T-helper 1 cell (primary cell): ENCODE measurements at regions not wholly inside any gene's neighbourhood (a gene's known extent, or its start where the extent isn't known, plus 50 kb on each side); places are given as distances from the start of the nearest gene placed in this dataset.
A peak's percentile ranks its signal among the peaks of the same experiment; 100 is the strongest.

Experiments used
- DNase-seq, 5 donors: peaks; one replicate each; pipeline ENCODE4 v3.0.0-alpha.2; 2012 to 2020

DNA sequence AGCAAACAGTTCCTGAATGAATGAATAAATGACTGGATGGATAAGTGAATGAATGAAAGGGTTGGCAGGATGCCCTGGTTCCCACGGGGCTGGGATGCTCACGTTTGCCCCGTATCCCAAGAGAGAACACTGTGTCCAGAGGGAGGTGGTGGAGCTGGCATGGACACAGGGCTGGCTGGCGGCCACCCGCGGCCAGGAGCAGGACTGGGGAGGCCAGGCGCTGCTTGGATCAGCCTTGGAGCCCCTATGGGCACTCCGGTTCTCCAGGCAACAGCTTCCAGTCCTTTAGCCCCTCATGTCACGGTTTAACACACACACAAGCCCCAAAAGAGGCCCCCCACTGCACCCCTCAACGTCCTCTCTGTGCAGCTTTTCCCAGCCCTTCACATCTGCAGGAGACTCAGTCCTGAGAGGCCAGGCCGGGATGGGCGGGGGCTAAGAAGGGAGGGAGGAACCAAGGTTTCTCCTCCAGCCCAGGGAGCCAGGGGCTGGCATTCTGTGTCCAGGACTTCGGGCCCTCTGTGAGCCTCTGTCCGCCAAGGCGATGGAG lies 86.0 kb upstream of the ALDH1L1 start:
- no peak for DNase-seq

DNA sequence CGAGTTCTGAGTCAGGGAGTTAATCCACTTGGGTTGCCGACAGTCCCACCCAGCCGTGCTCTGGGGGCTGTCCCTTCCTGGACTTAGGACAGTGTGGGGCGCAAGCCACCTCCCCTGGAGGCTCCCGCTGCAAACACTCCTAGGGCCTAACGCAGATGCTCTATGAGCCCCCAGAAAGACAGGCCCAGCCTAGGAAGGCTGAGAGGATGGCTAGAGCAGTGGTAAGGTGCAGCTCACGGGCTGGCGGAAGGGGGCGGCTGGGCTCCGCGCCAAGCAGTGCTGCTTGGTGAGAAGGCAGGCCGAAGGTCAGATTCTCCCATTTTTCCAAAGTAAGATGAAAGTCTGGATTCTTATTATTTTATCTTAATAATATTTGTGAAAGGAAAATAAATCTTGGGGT lies 84.6 kb upstream of the ALDH1L1 start:
- no peak for DNase-seq

DNA sequence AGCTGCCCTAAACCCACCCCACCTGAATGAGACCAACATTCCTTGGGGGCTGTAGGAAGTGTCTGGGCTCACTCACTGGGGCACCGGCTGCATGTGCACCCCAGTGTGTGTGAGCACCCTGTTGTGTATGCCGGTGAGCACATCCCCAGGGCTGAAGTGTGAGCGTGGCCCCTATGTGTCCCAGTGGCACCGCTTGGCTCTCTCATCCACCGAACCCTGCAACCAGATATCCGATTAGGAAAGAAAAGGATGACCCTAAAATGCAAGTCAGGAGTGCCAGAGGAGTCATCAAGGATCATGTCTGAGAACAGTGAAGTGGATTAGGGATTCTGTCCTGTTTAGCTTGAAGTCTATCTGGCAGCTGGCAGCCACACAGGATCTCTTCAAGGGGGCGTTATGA lies 84.0 kb upstream of the ALDH1L1 start:
- no peak for DNase-seq

DNA sequence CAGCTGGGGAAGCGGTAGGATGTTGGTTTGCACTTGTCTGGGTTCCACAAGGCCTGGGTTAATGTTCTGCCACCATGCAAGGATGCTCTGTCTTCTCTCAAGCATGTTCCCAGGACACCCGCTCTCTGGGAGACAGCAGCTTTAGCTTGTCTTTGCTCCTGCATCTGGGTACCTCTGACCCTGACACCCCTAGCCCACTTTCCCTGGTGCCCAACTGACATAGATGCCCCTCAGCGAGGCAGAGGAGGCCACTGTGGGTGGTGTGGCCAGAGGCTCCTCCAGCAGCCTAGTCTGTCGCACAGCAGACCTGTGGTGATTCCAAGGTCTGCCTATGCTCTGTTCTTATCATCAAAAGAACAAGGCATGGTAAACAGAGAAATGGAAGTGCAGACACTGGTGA lies 83.6 kb upstream of the ALDH1L1 start:
- DNase-seq = no peak

DNA sequence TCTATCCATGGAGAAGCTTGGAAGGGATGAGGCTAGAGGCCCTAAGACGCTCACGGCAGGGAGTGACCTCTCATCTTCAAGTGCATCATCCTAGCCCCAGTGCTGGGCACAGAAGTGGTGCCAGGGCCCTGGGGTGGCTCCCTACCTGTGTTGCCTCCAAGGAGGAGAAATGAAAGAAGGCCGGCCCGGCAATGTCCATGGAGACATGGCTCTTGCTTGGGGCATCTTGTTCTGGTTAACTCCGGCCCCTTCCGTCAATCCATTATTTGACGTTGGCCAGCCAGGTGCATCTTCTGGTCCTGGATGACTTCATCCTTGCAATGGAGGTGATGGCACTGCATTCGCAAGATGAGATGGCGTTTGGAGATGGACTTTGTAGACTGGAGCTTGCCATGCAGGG lies 83.2 kb upstream of the ALDH1L1 start:
- DNase-seq = no peak

DNA sequence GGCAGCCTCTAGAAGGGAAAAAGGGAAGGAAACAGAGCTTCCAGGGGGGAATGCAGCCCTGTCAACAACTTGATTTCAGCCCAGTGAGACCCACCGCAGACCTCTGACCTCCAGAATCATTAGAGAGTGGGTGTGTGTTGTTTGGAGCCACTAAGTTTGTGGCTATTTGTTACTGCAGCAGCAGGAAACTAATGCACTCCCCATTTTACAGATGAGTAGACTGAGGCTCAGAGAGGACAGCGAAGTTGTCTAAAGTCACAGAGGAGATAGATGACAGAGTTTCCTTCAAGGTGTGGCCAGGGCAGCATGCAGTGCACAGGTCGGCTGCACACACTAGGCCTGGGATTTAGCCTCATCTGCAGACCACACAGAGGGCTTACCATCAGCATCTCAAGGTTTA lies 81.8 kb upstream of the ALDH1L1 start:
- DNase-seq = no peak

DNA sequence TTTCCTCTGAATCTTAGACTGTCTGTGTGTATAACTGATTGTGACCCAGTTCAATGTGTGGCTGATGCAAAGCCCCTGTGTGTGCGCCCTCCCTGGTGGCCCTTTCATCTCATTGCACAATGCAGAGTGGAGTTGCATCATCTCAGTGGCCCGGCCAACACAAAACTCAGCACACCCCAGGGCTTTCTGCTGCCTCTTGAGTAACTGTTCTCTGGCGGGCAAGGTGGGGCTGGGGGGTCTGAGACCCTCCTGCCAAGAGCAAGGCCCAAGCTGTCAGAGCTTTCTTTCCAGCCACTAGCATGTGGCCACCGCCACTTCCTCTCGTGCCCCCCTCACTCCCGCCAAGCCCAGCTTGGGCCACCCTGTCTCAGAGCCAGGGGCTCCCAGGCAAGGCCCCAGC lies 80.7 kb upstream of the ALDH1L1 start:
- peak in 1 of 5 donors; percentile 8 for DNase-seq

DNA sequence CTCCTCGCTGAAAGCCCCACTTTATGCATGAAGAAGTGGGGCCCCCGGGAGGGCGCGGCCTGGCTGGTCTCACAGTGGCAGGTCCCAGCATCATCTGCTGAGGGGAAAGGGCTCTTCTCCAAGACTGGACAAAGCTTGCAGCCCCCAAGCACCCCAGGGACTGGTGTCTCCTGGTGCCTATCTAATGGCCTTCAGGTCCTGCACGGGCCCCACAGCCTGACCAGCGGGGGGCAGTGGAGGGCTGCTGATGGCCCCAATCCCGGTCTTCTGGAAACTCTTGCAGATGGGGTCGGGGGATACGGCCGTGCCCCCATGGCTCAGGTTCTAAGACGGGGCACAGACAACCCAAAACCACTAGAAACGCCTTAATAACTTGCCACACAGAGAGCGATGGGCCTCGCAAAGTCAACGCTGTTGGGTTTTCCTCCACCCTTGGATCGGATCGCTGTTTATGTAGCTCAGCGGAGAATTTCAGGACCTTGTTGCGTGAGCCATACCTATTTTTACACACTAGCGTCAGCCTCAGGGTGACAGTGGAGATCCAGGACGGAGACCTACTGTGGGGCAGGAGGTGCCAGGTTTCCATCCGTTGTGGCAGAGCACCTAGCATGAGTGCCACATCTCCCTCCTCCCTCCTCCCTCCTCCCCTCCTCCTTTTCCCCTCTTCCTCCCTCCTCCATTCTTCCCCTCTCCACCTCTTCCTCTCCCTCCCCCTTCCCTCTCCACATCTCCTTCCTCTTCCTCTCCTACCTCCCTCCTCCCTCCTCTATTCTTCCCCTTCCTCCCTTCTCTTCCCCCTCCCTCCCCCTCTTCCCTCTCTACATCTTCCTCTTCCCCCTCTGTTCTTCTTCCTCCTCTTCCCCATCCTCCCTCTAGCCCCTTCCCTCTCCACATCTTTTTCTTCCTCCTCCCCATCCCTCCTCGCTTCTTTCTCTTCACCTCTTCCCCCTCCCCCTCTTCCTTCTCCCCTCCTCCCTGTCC lies 79.3 kb upstream of the ALDH1L1 start:
- DNase-seq = no peak

DNA sequence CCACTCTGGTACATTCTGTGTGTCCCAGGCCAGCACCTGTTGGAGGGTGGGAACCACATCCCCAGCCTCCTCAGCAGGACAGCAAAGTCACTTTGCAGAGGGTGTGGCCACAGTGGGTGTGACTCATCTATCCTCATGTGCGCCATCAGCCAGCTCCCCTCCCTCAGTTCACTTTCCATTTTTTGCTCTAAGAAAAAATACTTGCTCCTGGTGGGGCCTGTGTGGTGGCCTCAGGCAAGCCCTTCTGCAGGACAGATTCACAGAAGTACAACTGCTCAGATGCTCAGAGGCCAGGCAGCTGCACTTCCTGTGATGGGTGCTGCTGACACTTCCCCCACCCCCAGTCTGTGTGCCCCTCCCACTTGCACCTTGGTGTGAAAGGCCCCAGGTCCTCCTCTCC lies 78.3 kb upstream of the ALDH1L1 start:
- peak in 1 of 5 donors; percentile 7 for DNase-seq

DNA sequence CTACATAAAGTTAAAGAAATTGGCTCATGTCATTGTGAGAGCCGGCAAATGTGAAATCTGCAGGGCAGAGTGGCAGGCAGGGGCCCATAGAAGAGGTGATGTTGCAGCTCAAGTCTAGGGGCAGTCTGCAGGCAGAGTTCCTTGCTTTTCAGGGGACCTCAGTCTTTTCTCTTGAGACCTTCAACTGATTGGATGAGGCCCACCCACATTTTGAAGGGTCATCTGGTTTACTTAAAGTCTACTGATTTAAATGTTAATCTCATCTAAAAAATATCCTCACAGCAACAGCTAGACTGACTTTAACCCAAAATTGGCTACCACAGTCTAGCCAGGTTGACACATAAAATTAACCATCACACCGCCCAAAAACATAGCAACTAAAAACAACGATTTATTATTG lies 77.6 kb upstream of the ALDH1L1 start:
- DNase-seq = no peak

DNA sequence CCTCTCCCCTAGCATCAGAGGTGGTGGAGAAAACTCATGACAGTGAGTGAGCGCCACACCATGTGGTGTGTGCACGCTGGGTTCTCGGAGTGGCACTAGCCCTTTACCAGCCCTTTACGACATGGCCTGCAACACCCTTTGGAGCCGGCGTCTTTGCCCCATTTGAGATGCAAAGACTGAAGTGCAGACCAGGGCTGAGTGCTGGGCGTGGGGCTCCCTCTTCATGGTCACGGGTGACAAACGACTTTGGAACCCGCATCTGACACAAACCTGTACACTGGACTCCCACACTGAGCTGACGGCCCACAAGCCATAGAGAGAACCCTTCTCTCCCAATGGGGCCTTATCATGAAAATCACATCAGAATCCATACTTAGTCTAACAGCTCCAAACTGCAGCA lies 76.8 kb upstream of the ALDH1L1 start:
- DNase-seq = no peak

DNA sequence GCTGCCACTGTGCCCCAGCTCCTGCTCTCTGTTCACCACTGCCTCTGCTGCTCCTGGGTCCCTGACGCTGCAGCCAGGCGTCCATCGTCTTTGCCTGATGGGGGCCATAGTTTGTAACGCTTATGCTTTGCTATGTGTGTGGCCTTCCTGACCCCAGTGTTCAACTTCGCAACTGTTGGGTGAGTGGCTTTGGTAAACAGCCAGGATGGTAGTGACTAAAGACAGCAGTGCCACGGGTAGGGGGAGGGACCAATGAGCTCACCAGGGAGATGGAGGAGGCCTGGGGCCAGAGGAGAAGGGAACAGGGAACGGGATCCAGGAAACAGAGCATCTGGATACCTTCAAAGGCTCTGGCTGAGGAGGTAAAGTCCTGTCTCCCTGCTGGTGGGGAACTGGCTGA lies 75.9 kb upstream of the ALDH1L1 start:
- no peak for DNase-seq

DNA sequence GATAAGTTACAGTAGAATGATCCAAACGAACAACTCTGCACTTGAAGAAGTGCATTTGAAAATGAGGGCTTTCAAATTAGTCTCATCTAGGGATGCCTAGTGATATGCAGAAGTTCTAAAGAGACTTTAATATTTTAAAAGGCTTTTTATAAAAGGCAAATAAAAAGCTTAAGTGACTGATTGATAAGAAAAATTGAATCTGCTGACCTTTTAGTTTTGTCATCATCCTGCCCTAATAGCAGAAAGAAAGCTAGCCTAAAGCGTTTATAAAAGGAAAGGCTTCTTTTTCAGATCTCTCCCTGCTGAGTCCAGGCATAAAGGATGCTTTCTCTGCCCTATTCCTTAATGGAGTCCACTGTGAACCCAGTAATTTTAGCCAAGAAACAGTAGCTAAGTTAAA lies 72.7 kb upstream of the ALDH1L1 start:
- no peak for DNase-seq

DNA sequence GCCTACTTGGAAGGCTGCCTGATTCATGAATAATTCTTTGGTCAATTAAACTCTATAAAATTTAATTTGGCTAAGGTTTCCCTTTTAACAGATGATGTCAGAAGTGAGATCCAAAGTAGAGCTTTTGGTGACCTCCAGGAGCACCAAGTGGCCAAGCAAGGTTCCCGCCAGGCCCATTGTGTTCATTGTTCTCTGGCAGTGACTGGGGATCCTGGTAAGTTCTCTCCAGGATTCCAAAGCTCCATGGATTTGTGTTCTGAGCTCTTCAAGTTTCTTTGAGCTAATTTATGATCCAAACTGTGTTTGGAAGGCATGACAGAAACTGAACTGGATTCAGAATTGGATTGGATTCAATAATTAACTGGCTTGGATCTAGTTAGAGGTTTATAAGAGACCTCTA lies 72.0 kb upstream of the ALDH1L1 start:
- DNase-seq = no peak

DNA sequence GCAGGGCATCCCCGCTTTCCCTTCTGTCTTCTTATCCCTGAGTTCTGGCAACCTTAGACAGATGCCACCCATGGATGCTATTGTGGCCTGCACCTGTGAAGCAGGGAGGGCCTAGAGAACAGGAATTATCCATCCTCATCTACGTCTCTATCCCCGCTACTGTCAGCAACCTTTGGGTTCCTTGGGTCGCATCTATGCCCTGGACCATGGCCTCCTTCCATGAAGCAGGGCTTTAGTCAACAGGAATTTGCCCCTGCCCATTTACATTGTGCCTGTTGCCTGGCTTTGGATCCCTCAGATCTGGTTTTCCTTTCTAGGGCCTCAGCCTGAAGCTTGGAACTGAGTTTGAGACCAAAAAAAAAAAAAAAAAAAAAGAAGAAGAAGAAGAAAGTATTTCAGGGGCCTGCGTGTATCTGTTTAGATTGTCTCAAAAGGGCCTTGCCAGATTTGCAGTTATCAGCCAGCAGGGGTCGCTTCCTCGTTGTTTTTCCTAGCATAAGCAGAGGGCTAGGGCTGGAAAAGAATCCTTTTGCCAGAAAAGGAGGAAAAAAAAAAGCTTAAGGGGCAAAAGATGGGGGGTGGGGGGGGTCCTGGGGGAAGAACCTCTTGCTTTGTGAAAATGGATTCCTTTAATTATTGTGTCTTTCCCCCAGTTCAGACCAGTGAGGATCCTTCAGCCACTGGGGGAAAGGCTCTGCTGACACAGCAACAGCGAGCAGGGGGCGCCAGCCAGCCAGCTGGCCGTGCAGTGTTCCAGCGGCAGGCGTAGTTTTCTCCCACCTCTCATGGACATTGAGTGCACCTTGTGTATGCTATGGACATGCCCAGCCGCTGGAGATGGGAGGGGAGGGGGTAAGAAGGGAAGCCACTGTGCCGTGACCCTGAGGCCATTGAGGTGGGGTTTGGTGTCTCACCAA lies 65.7 kb upstream of the ALDH1L1 start:
- no peak for DNase-seq
